NCI-H748 treated with DMSO at 0.1 percent for 48 hours (cell line): ENCODE measurements at regions not wholly inside any gene's neighbourhood (a gene's known extent, or its start where the extent isn't known, plus 50 kb on each side); places are given as distances from the start of the nearest gene placed in this dataset.
"Not testable (repeated sequence)": the region's sequence is repeated elsewhere in the genome, so short reads cannot be mapped to it uniquely, and the experiment has no call there.

ENCODE experiments used
- DNase-seq: peaks from one replicate; lab custom pipeline; 2025; lab: John Stamatoyannopoulos, UW

DNA sequence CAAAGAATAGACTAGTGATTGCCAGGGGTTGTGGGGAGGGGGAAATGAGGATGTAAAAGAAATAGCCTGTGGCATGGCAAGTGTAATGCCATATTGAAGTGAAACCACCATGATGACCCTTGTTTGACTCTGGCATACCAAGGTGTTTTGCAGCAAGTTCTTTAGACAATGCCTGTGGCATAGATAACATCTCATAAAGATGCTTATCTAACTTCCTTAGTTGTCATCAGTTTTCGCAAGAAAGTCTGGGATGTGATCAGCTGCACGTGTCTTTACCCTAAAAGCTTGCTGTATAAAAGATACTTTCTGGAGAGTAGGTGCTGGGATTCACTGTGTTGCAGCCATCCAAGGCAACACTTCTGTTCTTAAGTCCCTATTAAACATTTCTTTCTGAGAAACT lies 176.1 kb upstream of the MAGEB16 start:
- no peak for DNase-seq

DNA sequence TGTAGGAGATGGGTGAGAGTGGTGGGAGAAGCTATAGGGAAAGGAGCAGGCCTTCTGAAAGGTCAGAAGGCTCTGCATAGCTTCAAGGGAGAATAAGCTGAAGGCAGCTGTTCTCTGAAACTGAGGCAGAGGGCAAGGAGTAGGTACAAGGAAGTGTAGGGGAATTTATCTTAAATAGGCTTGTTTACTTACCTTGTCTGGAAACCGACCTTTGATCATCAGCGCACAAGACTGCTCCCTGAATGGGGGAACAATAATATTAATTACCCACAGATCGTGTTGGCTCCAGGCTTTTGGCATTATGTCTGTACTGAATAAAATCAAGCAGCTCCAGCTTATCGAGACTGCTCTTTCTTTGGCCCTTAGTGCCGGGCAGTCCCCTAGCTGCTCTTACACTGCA lies 175.5 kb upstream of the MAGEB16 start:
- DNase-seq, result no peak

DNA sequence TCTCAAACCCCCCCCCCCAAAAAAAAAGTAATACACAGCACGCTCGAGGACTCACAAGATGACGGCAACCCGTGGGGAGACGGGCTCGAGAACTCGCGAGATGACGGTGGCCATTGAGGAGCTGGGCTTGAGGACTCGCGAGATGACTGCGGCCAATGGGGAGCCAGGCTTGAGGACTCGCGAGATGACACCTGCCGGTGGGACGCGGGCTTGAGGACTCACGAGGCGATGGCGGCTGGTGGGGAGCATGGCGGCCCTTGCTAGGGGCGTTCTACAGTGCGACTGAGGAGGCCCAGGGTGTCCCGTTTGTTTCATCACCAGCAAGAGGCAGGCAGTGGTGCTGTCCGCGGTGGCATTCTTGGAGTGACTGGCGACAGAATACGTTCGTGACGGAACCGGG lies 172.4 kb upstream of the MAGEB16 start:
- no peak for DNase-seq

DNA sequence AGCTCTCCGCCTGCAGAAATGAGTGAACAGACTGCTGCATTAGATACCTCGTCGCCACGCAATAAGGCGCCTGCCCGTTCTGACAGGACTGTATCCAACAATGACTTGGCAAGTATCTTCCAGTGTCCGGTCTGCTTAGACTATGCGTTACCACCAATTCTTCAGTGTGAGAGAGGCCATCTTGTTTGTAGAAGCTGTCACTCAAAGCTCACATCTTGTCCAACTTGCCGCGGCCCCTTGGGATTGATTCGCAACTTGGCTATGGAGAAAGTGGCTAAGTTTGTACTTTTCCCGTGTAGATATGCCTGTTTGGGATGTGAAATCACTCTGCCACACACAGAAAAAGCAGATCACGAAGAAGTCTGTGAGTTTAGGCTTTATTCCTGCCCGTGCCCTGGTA lies 172.0 kb upstream of the MAGEB16 start:
- no peak for DNase-seq

DNA sequence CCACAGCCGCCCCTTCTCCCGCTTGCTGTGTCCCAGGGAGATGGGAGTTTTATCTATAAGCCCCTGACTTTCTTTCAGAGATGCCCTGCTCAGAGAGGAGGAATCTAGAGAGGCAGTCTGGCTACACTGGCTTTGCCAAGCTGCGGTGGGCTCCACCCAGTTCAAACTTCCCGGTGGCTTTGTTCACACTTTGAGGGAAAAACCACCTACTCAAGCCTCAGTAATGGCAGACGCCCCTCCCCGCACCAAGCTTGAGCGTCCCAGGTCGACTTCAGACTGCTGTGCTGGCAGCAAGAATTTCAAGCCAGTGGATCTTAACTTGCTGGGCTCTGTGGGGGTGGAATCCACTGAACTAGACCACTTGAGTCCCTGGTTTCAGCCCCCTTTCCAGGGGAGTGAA lies 162.2 kb upstream of the MAGEB16 start:
- DNase-seq, result not testable (repeated sequence)

DNA sequence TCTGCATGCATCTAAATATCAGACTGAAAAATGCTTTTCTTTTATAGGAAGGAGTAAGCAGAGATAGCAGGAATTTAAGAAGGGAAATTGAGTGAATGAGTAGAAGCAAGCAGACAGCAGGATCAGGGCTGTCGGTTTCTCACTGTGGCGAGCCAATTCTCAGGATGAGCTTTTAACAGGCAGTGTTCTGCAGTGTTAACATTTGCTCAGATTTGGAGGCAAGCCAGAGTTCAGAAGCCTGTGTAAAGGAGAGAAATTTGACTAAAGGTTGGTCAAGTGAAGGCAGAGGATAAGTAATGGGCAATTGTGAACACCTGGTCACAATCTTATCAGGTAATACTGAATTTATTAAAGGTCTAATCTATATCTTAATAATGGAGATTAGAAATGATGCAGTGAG lies 133.3 kb upstream of the MAGEB16 start:
- no peak for DNase-seq

DNA sequence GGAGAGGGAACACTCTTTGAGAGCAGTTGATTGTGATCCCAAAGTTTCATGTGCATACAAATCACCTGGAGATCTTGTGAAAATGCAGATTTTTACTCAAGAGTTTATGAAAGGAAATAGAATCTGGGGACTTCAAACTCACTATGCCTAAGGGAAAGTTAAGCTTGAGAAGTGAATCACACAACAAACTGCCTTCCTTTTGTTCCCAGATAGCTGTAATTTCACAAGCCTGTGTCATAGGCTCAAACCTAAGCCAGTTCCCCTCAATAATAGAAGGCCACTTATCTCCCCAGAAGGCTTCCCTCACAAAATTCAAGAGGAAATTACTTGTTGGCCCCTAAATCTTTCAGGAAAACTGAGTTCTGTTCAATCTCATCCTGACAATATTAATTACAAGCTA lies 132.8 kb upstream of the MAGEB16 start:
- no peak for DNase-seq

DNA sequence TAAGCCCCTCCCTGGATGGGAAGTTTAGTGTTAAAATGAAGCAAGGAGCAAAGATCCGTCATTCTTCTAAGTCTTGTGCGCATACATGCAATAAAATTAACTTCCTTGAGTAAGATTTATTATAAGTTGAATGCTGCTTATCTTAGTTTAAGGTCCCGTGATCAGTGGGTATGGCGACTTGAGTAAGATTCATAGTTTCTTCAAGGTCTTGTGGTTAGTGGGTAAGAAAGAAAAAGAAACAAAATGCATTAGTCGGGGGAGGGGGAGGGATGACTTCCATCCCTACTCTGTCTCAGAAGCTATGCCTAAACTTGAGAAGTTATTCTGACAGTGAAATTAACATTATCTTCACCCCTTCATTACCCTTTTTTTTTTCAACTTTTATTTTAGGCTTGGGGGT lies 127.3 kb upstream of the MAGEB16 start:
- no peak for DNase-seq

DNA sequence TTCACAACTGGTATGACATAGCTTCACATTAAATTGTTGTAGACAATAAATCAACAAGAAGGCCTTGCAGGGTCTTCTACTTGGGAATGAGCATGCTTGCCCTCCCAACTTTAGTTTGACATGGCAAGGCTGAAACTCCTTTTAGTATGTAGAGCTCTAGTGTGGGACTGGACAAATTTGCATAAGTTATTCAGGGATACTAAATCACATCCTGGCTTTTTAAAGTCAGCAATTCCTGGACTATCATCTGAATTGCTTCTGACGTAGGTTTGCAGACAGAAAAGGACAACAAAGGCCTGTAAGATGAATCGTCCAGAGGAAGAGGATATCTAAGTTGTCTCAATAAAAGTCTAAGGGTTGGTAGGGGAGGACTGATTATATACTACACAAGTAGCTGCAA lies 123.0 kb upstream of the MAGEB16 start:
- no peak for DNase-seq

DNA sequence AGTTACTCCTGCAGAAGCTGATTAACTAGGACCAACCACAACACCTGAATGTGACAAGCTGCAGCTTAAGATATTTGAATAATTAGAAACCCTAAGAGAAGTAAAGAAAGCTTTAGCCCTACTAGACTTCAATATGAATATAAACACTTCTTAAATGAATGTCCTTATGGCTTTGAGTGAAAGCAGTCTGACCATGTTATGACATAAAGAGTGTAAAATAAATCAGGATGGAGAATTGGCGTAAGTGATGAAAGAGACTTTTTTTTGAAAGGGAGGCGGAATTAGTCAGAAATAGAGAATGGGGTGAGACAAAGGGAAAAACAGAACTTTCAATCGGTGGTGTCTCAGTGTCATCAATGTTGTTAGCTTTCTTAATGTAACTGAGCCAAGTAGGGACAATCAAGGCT lies 117.2 kb upstream of the MAGEB16 start:
- no peak for DNase-seq

DNA sequence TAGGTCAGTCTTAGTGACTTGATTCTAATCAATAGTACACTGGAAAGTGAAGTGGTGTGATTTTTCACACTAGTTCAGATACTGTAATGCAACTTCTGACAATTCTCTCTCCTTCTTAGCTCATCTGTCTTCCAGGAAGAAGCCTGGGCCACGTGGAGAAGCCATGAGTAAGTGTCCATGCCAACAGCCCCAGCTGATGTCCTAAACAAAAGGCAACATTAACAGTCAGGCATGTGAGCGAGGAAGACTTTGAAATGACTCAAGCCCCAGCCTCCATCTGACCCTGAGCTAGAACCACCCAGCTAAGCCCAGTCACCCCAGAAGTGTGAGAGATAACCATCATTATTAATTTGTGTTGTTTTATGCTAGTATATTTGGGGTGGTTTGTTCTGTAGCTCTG lies 115.7 kb upstream of the MAGEB16 start:
- DNase-seq, result no peak

DNA sequence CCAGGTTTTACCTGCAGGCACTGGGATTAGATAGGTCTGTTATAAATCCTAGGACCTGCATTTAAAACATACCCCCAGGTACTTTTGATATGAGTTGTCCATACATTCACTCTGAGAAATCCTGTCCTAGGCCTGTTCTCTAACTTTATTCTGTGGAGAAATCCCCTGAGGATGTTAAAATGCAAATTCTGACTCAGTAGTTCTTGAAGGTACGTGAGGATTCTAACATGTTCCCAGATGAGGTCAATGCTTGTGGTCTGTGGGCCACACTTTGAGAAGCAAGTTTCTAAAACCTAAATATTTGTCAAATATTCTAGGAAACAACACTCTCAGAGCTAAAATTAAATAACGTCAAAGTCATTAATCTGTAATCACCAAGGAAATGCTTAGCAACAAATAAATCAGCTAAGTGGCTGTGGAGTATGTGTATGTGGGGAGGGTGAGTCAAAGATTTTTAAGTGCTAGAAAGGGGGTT lies 101.3 kb upstream of the MAGEB16 start:
- DNase-seq, result no peak

DNA sequence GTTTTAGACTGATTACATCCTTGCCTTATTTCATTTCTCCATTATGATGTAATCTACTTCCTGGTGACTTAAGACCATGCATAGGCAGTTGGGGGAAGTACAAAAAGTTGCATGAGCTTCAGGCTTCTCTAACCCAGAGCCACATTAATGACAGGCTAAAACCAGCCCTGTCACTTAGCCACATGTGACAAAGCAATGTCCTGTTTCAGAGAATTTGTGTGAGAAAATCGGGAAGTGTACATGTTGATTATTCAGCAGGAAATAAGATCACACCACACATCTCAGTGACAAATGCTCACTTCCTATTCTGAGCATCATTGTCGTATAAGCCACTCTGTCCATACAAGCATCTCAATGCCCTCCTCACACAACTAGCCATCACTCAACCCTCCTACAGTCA lies 98.5 kb upstream of the MAGEB16 start:
- DNase-seq, result no peak

DNA sequence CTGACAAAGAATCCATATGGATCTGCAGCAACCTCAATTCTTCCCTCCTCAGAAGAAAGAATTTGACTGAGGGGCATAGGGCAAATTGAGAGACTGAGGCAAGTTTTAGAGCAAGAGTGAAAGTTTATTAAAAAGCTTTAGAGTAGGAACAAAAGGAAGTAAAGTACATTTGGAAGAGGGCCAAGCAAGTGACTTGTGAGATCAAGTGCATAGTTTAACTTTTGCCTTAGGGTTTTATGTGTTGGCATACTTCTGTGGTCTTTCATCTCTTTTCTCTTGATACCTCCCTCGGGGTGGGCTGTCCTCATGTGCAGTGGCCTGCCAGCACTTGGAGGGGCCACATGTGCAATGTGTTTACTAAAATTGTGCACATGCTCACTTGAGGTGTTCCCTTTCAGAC lies 98.0 kb upstream of the MAGEB16 start:
- no peak for DNase-seq

DNA sequence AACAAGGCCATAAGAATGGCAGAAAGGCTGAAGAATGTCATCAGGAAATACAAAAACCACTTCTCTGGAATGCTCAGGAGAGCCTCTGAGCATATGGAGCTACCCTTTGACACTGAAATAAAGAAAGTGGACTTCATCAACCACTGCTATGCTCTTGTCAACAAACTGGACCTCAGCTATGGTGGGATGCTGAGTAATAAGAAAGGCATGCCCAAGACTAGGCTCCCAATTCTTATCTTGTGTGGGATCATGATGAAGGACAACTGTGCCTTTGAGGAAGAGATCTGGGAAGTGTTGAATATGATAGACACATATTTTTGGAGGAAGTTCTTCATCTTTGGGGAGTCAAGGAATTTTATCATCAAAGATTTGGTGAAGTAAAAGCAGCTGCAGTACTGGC lies 86.9 kb upstream of the MAGEB16 start:
- DNase-seq, result no peak

DNA sequence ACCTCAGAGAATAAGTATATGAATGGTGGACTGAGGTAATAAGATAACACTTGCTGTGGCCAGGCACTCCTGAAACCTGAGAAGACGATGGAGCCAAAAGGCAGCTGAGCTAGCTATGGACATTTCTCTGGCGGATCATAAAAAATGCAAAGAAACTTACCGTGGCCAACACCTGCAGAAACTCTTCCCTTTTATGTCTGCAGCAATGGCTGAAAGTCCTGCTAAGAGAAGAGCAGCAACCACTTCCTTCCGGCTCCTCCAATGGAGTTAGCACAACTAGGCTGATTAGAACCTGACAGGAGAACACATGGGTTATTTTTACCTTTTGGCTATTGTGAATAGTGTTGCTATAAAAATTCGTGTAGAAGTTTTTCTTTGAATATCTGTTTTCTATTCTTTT lies 76.0 kb upstream of the MAGEB16 start:
- no peak for DNase-seq

DNA sequence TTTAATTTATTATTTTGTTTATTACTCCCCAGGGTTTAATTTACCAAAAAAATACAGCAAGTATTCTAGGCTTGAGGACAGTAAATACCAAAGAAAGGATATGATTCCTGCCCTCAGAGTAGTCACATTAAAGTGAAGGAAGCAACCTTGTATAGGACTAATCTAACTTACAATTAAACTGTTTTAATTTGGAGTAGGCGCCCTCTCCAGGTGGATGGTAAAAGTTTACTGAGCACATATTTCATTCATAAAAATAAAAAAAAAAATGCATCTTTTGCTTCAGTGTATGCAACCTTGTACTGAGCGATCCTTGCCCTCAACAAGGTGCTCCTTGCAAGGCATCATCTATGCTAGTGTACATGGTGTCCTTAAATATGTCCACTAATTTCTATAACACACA lies 72.0 kb upstream of the MAGEB16 start:
- DNase-seq, result no peak

DNA sequence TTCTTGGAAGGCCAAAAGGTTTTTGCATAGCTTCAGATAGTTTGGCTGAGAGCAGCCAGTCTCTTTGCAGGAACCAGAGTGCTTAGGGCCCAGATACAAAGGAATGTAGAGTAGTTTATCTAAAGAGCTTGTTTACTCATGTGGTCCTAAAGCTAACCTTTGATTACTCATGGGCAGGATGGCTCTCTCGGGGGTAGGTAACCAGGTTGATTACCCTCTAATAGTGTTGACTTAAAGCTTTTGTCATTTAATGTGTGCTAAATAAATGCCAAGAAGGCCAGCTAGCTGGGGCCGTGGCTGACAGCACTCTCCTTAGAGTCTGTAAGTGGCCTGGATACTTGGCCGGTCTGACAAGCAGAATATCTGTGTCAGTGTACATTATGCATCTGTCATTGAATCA lies 69.7 kb upstream of the MAGEB16 start:
- no peak for DNase-seq

DNA sequence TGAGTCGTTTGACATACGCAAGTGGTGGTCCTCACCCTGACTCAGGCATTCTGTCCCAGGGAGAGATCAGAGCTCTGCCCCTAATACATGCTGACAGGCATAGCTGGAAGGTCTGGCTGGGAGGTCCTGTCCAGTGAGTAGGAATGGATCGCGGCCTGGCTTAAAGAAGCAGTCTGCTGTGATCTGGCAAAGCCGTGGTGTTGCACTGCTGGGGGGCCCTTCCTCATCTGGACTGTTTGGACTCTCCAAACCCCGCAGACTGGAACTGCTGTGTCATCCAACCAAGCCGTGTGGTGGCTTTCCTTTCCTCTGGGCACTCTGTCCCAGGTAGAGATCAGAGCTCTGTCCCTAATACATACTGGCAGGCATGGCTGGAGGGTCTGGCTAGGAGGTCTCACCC lies 64.3 kb upstream of the MAGEB16 start:
- DNase-seq, result no peak

DNA sequence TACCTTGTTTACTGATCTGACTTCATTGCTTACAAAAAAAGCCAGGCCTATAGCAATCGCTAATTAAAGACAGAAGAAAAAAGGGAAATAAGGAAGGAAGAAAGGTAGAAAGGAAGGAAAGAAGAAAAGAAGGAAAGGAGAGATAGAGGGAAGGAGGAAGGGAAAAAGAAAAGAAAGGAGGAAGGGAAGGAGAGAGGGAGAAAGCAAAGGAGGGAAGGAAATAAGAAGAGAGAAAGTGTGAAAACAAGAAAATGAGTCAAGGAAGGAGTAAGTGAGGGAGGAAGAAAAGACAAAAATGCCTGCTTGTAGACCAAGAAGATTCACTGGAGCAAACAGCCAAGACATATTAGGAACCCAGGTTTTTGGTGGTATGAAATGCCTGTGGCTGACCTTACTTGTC lies 57.0 kb upstream of the MAGEB16 start:
- DNase-seq, result no peak

DNA sequence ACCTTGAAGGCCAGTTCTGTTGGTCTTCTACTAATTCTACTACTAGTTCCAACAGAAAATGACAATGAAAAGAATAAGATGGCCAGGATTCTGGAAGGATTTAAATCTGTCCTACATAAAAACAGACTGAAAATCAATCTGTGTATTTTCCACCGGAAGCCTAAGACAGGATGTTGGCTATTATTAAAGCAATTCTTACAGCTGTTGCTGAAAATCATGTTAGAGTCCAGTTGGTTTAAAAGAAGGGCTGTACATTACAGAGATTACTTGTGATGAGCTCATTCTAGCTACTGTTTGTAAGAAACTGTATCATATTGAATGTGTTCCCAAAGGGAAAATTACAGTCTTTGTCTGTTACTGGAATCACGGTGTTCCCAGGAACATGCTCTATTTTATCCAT lies 54.8 kb upstream of the MAGEB16 start:
- DNase-seq, result no peak
